ENCODE measurements at regions not wholly inside any gene's neighbourhood (a gene's known extent, or its start where the extent isn't known, plus 50 kb on each side); places are given as distances from the start of the nearest gene placed in this dataset.

DNA sequence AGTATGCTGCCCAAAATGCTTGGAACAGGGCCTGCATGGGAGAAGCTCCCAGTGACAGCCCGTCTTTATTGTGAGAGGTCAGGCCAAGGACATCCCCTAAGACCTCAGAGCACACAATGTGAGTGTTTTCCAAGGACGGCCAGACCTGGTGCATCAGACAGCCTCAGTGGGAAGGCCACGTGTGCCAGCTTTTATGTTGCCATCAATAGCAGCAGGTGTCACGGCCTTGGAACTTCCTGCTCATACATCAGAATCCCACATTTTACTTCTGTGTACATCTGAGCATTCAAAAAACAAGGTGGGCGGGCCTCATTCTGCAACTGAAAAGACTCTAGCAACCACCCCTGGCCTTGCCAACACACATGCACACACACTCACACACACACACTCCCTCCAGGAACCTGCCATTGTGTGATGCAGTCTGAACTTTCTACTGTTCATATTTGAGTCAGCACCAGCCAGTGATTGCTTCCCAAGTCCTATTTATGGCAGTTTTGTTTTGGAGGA is 753.1 kb upstream of the TBX3 start:
- Mint-ChIP-seq H3K27me3 (ENCODE audit: low read depth in 3 of 3) (peaks cover 1 to 5% (median 4%) of the 10 kb centered on the region in 3 donors), H3K27ac (peak overlapping the region in 1 of 7 donors; percentile 5), H3K4me3 (no peak overlapping the region), H3K36me3 (no peaks in the 10 kb centered on the region), H3K4me1 (no peaks in the 10 kb centered on the region), H3K9me3 (peaks cover 0 to 7% (median 3%) of the 10 kb centered on the region in 7 donors)
- DNase-seq = no peak
- Histone ChIP-seq H3K4me3 (replicated peaks in 1 of 3; ENCODE audit: low read depth in 2 of 3, low read length in 3 of 3) (no peak overlapping the region), H3K27ac (ENCODE audit: low read depth in 1 of 2, low read length in 2 of 2) (no peak overlapping the region), H3K4me2 (replicated peaks; ENCODE audit: extremely low read depth, low read length, poor library complexity, severe bottlenecking) (no peak overlapping the region), H3K36me3 (replicated peaks in 1 of 2; ENCODE audit: control insufficient read depth in 1 of 2, insufficient read depth in 2 of 2, low read length in 2 of 2) (no peaks in the 10 kb centered on the region), H2AFZ (ENCODE audit: insufficient read depth, low read depth, low read length, poor library complexity, severe bottlenecking) (no peak overlapping the region), H4K20me1 (ENCODE audit: insufficient read depth, low read length) (no peaks in the 10 kb centered on the region), H3K79me2 (ENCODE audit: insufficient read depth, low read length) (no peaks in the 10 kb centered on the region), H3K9me3 (replicated peaks in 1 of 2; ENCODE audit: control insufficient read depth in 1 of 2, insufficient read depth in 1 of 2, low read length in 2 of 2) (no peaks in the 10 kb centered on the region), H3K27me3 (ENCODE audit: control insufficient read depth in 2 of 2, insufficient read depth in 2 of 2, low read length in 2 of 2) (no peaks in the 10 kb centered on the region), H3K9ac (ENCODE audit: insufficient read depth, low read length, poor library complexity, severe bottlenecking) (no peak overlapping the region), H3K4me1 (ENCODE audit: control insufficient read depth in 1 of 2, insufficient read depth in 2 of 2, low read length in 2 of 2) (no peaks in the 10 kb centered on the region)
- intact Hi-C loops (cut with micrococcal nuclease) = no loop called here
- WGBS (ENCODE audit: insufficient coverage) = 73% methylated on average over 5 of the region's 5 CpGs
- TF ChIP-seq, protein P1, sequence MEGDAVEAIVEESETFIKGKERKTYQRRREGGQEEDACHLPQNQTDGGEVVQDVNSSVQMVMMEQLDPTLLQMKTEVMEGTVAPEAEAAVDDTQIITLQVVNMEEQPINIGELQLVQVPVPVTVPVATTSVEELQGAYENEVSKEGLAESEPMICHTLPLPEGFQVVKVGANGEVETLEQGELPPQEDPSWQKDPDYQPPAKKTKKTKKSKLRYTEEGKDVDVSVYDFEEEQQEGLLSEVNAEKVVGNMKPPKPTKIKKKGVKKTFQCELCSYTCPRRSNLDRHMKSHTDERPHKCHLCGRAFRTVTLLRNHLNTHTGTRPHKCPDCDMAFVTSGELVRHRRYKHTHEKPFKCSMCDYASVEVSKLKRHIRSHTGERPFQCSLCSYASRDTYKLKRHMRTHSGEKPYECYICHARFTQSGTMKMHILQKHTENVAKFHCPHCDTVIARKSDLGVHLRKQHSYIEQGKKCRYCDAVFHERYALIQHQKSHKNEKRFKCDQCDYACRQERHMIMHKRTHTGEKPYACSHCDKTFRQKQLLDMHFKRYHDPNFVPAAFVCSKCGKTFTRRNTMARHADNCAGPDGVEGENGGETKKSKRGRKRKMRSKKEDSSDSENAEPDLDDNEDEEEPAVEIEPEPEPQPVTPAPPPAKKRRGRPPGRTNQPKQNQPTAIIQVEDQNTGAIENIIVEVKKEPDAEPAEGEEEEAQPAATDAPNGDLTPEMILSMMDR (IDR thresholded peaks at IDR 0.05) = no peak

DNA sequence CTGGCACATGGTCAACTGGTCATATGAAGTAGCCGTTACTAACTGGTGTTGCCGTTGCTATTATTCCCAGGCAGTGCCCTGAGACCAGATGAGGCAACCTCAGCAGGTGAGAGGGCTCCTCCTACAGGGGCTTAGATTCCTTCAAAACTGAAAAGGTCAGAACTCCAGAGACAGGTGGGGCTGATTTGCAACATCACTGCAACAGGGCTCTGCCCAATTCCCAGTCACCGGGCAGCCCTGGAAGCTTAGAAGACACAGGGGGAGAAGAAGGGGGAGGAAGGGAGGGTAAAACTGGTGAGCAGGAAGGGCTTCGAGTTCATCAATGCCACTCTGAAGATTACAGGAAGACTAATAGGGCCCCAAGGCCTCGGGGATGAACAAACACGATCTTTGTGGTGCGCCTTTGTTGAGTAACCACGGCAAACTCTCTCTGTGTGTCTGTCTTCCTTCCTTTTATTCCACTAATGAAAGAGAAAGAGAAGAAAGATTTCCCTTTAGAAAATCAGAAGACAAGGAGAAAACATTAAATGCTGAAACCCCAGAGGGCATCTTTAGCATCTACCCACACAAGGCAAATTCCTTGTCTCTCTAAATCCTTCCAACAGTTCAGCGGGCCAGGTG is 749.1 kb upstream of the TBX3 start:
- Histone ChIP-seq H3K27ac (ENCODE audit: low read depth in 1 of 2, low read length in 2 of 2) (no peak overlapping the region), H3K27me3 (ENCODE audit: control insufficient read depth in 2 of 2, insufficient read depth in 2 of 2, low read length in 2 of 2) (no peaks in the 10 kb centered on the region), H3K4me2 (replicated peaks; ENCODE audit: extremely low read depth, low read length, poor library complexity, severe bottlenecking) (no peak overlapping the region), H3K9me3 (replicated peaks in 1 of 2; ENCODE audit: control insufficient read depth in 1 of 2, insufficient read depth in 1 of 2, low read length in 2 of 2) (no peaks in the 10 kb centered on the region), H3K79me2 (ENCODE audit: insufficient read depth, low read length) (no peaks in the 10 kb centered on the region), H4K20me1 (ENCODE audit: insufficient read depth, low read length) (no peaks in the 10 kb centered on the region), H3K4me3 (replicated peaks in 1 of 3; ENCODE audit: low read depth in 2 of 3, low read length in 3 of 3) (no peak overlapping the region), H2AFZ (ENCODE audit: insufficient read depth, low read depth, low read length, poor library complexity, severe bottlenecking) (no peak overlapping the region), H3K36me3 (replicated peaks in 1 of 2; ENCODE audit: control insufficient read depth in 1 of 2, insufficient read depth in 2 of 2, low read length in 2 of 2) (no peaks in the 10 kb centered on the region), H3K9ac (ENCODE audit: insufficient read depth, low read length, poor library complexity, severe bottlenecking) (no peak overlapping the region), H3K4me1 (ENCODE audit: control insufficient read depth in 1 of 2, insufficient read depth in 2 of 2, low read length in 2 of 2) (no peaks in the 10 kb centered on the region)
- intact Hi-C loops (cut with micrococcal nuclease) = no loop called here
- TF ChIP-seq, protein P1 (IDR thresholded peaks at IDR 0.05) = no peak
- Mint-ChIP-seq H3K4me3 (no peak overlapping the region), H3K9me3 (peaks cover 0 to 9% (median 1%) of the 10 kb centered on the region in 7 donors), H3K36me3 (no peaks in the 10 kb centered on the region), H3K4me1 (no peaks in the 10 kb centered on the region), H3K27me3 (ENCODE audit: low read depth in 3 of 3) (peaks cover 1 to 5% (median 2%) of the 10 kb centered on the region in 3 donors), H3K27ac (no peak overlapping the region)
- WGBS (ENCODE audit: insufficient coverage) = 64% methylated on average over 4 of the region's 9 CpGs
- no peak for DNase-seq
